ENCODE measurements at regions not wholly inside any gene's neighbourhood (a gene's known extent, or its start where the extent isn't known, plus 50 kb on each side); places are given as distances from the start of the nearest gene placed in this dataset.

DNA sequence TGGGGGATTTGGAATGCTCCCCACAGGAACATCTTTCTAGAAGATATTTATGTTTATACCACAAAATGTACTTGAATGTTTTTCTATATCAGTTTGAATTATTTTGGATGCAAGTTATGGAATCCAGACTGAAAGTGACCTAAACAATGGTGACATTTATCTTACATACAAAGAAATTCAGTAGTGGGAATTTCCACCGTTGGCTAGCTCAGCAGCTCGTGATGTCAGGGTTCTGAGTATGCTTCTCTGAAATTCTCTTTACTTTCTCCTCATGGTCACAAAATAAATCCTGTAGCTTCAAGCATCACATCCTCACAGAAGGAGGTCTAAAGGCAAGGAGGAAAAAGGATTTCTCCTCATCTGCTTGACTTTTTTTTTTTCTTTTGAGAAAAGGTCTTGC is 105.3 kb downstream of the AKAIN1 start:
- DNase-seq: no peak

DNA sequence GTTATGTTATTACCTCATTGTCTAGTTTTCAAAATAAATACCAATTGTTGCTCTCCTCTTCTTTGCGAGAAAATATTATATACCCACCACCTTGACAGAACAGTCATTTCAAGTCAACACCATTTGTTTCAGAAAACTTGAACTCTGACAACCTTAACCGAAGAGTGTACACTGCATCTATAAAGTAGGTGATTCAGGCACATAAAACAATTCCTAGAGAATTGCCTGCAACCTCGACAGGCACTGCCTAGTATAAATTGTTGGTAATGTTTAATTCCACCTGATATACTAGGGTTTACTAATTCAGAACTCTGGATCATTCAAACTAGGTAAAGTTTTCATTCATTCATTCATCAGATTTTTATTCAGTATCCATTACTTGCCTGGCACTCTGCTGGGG is 121.8 kb downstream of the AKAIN1 start:
- DNase-seq: no peak

DNA sequence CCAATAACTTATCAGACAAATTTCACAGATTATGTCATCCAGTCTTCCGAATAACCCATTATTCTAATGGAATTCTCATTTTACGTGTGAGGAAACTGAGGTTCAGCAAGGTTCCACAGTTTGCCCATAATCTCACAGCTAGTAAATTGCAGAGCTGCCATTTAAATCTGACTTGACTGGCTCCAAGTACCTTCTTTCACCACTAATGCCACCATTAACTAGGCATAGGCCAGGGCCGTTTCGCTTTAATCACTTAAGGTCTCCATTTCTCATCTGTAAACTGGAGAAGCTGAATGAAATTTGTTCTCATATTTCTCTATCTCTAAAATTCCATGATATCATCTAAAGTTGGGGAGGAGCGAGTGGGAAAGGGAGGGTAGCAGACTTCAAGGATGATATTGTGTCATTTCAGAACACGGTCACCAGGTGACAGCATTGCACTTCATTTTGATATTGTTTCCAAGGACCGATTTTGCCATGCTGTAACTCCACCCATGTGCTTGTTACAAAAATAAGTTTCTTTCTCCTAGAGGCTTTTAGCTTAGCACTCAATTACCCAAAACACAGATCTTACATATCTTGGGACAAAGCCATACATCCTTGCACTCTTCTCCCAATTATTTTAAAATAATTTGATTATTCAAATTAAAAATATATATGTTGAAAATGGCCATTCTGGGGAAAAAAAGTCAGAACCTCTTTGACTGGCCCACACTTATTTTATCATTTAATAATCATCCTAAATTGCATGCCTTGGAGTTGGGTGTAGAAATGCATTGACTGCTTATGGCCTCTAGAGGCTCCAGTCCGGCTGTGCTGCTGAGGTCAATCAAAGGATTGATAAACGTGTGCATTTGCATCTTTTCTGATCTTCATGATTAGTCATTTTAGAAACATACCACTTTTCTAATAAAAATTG is 123.8 kb downstream of the AKAIN1 start:
- DNase-seq: peak; percentile 7

DNA sequence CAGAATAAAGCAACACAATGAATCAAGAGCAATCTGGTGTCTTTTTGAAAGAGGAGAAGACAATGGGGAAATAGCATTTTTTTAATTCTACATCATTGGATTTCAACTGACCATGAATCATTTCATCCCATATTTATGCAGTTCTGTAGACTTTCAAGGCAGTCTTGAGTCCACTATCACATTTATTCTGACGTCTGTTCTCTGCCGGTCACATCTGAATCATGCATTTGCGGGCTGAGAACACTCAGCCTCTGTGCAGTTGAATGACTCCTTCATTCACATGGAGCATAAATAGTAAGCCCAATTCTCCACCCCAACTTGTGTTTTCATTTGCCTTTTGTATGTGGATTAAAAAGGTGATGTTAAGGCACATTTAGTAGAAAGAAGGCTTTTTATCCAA is 128.2 kb downstream of the AKAIN1 start:
- no peak for DNase-seq

DNA sequence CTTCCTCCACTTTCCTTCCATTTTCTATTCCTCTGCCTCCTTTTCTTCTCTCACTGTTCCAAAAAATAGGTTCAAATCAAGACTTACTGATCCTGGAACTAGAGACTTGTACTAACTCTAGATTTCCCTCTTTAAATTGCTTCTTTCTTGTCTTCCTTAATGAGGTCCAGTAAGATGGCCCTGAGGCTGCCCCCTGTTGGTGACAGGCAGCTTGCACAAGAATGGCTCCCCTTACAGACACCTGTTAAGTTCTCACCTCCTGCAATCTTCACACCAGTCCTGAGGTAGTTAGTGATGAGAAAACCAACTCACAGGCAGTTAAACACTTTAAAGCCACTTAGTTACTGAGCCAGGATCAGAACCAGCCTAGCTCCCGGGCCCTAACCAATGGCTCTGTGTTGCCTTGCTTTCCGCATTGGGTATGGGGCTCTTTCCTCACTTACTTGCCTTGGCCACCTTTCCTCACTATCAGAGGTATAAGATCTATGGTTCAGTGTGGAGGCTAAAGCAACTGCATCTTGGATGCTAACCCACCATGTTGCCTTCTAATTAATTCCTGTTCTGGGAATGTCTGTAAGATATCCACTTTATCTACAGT is 130.6 kb downstream of the AKAIN1 start:
- DNase-seq: no peak

DNA sequence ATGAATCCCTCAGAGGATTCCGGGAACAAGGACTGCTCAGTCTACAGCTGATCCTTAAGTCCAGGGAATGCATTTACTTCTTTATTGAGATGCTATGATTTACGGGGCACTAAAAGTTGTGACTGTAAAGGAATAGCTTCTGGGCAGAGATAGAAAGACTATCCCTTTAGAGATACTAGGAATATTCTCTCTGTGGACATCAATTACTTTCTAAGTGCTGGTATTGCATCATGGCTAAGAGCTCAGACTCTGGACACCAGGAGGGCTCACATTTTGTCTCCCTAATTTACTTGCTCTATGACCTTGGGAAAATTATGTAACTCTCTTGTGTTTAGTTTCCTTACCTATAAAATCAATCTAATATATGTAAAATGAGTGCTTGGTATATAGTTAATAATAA is 131.4 kb downstream of the AKAIN1 start:
- no peak for DNase-seq

DNA sequence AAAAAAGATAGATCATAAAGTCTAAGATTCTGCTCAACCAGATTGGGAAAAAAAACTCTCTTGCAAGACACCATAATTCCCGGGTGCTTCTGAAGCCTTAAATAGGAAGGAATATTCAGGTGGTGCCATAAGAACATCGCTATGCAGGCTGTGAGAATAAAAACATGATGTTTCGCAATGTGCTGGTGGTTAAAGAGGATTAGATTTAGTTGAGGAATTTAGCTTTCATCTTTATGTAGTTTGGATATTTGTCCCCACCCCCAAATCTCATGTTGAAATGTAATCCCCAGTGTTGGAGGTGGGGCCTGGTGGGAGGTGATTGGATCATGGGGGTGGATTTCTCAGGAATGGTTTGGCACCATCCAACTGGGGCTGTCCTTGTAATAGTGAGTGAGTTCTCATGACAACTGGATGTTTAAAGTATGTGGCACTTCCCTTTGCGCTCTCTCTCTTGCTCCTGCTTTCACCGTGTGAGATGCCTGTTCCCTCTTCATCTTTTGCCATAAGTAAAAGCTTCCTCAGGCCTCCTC is 132.2 kb downstream of the AKAIN1 start:
- no peak for DNase-seq

DNA sequence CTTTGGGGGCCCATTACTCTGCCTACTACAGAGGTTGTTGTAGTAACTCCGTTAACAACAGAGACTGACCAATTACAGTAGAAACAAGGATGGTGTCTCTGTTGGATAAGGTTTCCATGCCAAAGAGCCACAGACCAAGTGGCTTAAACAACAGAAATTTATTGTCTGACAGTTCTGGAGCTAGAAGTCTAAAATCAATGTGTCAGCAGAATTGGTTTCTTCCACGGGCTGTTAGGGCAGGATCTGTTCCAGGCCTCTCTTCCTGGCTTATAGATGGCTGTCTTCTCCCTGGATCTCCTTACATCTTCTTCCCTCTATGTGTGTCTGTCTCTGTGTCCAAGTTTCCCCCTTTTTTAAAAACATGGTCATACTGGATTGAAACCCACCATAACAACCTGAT is 135.3 kb downstream of the AKAIN1 start:
- DNase-seq: no peak

DNA sequence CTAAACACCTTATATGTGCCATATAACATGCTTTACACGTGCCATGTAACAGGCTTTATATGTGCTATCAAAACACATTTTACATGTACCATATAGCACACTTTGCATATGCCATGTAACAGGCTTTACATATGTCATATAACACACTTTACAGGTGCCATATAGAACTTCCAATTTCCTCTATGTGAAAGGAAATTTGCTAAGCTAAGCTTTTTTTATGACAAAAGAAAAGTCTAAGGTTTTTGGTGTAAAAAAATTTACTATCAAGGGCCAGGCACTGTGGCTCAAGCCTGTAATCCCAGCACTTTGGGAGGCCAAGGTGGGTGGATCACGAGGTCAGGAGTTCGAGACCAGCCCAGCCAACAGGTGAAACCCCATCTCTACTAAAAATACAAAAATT is 136.5 kb downstream of the AKAIN1 start:
- no peak for DNase-seq

DNA sequence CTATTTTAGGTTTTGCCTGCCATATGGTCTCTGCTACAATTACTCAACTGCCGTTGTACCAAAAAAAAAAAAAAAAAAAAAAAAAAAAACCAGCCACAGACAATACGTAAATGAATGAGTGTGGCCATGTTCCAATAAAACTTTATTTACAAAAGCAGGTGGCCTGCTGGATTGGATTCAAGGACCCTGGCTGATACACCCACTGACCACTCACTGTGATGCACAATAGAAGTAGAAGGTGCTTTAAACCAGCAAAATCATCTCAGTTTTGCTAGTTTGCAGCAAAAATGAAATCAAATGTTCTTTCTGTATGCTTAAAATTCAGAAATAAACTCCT is 137.4 kb downstream of the AKAIN1 start:
- DNase-seq: no peak

DNA sequence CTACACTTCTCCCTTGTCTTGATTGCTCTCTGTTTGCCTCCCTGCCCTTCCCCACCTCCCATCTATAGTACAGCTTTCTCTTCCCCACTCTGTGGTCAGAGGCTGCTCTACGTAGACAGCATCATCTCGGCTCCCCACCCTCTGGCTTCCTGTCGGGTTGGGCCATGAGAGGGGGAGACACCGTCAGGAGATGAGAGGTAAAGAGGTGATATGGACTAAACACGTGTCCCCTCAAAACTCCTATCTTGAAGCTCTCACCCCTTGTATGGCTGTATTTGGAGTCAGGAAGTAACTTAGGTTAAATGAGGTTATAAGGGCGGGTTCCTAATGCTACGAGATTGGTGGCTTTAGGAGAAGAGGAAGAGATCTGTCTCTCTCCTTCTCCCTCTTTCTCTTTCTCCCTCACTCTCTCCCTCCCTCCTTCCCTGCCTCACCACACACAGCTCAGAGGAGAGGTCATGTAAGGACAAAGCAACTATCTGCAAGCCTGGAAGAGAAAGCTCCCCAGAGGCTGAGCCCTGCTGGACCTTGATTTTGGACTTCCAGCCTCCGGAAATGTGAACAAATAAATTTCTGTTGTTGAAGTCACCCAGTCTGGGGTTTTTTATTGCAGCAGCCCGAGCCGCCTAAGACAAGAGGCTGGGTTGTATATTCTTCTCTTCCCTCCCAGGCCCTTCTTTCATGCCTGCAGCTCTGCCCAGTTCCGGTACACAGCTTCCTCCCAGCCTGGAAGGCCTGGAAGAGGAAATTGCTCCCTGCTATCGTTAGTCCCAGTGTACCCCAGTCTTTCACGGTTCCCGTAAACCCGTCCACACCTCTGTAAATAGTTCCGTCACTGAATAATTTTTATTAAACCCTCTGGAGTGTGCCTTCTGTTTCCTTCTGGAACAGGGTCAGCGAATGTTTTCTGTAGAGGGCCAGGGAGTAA is 138.0 kb downstream of the AKAIN1 start:
- no peak for DNase-seq

DNA sequence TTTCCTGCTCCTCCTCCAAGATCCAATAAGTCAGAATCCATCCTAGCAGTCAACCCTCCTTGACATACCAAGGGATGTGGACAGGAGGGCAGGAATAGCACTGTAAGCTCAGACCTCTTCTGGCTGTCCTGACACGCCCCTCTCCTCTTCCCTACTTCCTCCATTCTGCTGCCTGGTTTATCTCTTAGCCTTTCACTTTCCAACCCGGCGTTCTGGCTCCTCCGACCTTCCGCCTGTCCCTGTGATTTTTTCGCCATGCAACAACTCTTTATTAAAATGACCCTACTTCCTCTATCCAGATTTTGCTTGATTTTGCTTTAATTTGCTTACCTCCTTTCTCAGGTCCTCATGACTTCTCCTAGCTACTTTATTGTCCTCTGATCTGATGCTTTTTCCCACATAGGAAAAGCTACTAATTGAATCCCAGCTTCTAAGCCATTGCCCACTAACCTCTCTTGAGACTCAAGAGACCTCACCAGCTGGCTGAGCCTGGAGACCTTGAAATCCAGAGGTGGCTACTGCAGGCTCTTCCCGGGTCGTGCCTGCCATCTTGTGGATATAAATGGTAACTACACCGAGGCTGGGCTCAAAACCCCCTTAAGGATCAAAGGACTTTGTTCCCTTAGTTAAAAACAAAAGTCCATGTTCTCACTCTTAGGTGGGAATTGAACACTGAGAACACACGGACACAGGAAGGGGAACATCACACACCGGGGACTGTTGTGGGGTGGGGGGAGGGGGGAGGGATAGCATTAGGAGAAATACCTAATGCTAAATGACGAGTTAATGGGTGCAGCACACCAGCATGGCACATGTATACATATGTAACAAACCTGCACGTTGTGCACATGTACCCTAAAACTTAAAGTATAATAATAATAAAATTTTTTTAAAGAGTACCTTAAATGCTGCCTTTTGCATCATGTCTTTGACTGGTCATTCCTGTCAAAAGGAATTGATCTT is 139.4 kb downstream of the AKAIN1 start:
- DNase-seq: peak; percentile 31

DNA sequence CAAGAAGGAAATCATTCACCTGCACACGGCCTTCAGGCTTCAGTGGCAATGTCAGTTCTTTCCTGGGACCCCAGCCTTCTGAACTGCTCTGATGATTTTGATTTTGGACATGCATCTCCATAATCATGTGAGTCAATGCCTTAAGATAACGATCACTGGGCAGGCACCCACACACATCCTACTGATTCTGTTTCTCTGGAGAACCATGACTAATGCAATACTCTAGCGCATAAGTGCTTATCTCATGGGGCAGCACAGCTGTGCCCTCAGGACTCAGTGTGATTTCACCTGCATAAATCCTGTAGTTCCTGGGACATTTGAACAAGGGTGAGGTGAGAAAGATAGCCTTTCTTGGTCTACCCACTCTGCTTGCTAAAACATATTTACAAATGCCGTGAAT is 144.6 kb downstream of the AKAIN1 start:
- no peak for DNase-seq

DNA sequence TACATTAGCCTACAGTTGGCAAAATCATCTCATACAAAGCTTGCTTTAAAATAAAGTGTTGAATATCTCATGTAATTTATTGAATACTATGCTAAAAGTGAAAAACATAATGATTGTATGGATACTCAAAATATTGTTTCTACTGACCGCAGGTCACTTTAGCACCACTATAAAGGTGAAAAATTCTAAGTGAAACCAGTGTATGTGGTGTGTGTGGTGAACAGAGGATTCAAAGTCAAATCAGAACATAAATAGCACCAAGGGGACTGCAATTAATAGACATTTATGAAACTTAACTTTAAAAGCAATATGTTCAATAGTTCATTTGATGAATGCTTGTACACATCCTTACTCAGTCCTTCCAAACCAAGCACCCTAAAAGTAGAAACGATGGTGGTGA is 145.8 kb downstream of the AKAIN1 start:
- no peak for DNase-seq

DNA sequence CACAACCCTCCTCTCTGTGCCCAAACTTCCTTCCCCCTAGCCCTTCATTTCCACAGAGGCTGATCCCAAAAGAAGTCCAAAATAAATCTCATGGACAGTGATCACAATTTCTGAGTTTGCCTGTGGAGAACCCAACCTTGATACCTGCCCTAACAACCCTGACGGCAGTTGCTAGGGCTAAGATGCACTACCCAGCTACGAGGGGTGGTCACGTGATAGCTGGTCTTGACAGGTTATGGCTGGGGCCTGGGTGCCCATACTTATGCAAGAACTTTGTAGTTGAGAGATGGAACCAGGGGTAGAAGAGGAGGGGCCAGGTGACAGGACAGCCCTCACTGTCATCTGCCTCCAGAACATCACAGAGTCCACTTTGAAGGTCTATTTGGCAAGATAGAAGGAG is 147.9 kb downstream of the AKAIN1 start:
- no peak for DNase-seq

DNA sequence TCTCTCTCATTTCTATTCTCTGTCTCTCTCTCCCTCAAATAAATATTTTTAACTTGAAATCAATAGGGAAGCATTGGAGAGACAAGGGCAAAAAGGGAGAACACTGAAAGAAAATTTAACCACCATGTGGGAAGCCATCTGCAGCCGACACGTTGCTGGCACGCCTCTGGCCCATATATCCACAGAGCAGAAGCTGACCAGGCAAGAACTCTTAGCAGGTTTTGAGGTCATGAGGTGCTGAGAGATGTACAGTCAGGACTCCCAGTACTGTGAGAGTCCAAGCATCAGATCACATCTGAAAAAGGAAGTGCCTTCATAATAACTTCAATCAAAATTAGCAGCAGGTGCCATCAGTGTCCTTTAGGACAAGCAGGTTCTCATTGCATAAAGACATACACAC is 156.6 kb downstream of the AKAIN1 start:
- no peak for DNase-seq

DNA sequence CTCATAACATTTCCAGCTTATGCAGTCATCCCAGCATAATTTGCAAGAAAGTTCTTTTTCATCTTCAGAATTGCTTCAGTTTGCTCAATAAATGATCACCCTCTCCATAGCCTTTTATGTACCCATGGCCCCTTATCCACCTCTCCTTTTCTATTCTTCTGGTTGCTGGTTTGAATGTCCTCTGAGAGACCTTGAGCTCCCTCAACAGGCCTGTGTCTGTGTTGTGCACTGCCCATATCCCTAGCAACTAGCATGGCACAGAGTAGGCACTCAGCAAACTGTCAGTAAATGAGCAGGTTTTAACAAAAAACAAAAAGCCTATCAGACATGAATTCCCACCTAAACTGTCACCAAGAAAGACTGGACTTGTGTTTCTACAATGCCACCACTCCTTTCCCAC is 160.5 kb downstream of the AKAIN1 start:
- DNase-seq: no peak

DNA sequence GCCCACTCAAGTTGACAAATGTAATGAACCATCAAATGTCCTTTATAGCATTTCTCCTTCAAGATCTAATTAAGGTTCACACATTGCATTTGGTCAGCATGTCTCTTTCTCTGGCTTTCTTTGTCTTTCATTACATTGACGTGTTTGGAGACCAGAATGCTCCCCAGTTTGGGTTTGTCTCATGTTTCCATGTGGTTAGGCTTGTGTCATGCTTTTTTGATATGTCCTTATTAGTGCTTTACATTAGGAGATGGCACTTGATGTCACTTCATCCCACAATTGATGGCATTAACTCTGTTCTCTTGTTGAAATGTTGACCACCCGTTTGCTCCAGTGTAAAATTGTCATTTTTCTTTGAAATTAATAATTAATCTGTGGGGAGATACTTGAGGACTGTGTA is 165.8 kb downstream of the AKAIN1 start:
- DNase-seq: no peak

DNA sequence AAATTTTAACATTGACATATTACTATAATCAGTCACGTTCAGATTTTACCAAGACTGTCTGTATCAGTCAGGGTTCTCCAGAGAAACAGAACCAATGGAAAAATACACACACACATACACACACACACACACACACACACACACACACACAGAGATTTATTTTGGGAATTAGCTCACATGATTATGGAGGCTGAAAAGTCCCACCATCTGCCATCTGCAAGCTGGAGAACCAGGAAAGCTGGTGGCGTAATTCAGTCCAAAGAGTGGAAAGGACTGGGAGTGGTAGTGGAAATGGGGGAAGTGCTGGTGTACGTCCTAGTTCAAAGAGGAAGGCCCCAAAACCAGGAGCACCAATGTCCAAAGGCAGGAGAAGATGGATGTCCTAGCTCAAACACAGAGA is 166.4 kb downstream of the AKAIN1 start:
- no peak for DNase-seq

DNA sequence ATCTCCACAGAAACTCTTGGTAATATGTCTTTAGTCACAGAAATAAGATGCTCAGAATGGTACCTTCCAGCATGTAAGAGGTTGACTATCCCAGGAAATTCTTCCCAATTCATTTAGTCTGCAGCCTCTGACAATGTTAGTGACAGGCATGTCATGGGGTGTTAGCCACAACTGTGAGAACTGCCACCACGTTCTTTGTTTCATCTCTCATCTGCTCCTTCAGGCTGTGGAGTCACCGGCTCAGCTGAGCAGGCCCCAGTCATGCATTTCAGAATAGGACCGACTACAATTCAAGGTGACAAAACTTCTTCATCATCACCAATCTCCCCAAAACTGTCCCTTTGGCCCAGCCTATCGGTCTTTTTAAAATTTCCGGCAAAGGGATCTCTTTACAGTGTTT is 167.5 kb downstream of the AKAIN1 start:
- no peak for DNase-seq

DNA sequence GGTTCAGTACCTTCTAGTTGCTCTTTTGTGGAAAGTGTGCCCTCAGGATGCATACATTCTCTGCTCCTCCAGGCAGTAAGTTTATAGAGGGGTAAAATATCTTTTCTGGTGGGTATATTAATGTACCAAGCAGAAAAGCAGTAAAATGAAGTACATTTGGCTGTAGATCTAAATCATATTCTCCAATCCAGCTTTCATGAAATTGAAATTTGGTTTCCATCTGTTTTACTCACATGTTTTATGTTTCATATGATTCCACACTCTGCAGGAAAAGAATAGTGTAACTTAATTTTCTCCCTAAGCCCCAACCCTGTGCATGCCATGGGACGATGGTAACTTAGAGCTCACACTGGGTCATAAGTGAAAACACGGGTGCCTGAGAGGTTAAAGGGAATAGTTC is 172.3 kb downstream of the AKAIN1 start:
- DNase-seq: no peak

DNA sequence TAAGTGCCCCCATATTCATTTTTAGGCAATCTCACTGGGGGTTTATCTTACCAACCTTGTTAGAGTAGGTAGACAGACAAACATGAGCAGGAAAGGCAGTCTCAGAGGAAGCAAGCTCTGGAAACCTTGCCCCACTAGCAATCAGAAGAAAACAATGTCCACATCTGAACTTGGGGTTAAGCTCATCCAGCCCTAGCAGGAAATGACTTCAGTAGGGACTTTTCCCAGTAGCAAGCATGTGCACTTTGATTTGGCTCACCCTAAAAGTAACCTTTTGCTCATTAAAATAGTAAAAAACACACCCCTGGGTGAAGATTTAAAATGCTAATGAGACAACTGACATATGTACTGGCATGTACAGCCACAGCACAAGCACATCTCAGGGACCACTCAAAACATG is 175.5 kb downstream of the AKAIN1 start:
- DNase-seq: no peak
